ENCODE measurements at regions not wholly inside any gene's neighbourhood (a gene's known extent, or its start where the extent isn't known, plus 50 kb on each side); places are given as distances from the start of the nearest gene placed in this dataset.

- Histone ChIP-seq H4K91ac (replicated peaks; ENCODE audit: insufficient read length, low read length) (no peak overlapping the region), H4K5ac (ENCODE audit: insufficient read length, low read depth, low read length) (no peak overlapping the region), H3K79me1 (ENCODE audit: low read depth, low read length) (no peaks in the 10 kb centered on the region), H3K27ac (ENCODE audit: low read depth, low read length) (no peak overlapping the region), H3K56ac (replicated peaks; ENCODE audit: insufficient read length, low read depth, low read length) (no peak overlapping the region), H3K4me2 (ENCODE audit: insufficient read depth in 1 of 2, low read depth in 2 of 2, low read length in 2 of 2) (no peak overlapping the region), H3K4me3 (ENCODE audit: extremely low read depth in 1 of 4, insufficient read depth in 2 of 4, low read depth in 3 of 4, low read length in 4 of 4) (no peak overlapping the region), H3K4ac (replicated peaks; ENCODE audit: insufficient read length, low read depth, low read length) (no peak overlapping the region), H2AK5ac (ENCODE audit: low read depth, low read length) (no peak overlapping the region), H2AFZ (ENCODE audit: low read length) (no peak overlapping the region), H2BK5ac (ENCODE audit: low read depth, low read length) (no peak overlapping the region), H2BK20ac (ENCODE audit: low read length) (no peak overlapping the region), H3K23me2 (ENCODE audit: low read depth, low read length) (no peaks in the 10 kb centered on the region), H2BK120ac (replicated peaks; ENCODE audit: low read depth, low read length) (no peak overlapping the region), H3K27me3 (replicated peaks in 1 of 4; ENCODE audit: control insufficient read depth in 3 of 4, extremely low read depth in 1 of 4, insufficient read depth in 3 of 4, low read length in 3 of 4) (no peaks in the 10 kb centered on the region), H3K79me2 (ENCODE audit: control insufficient read depth in 1 of 2, insufficient read depth in 2 of 2, low read length in 2 of 2) (no peaks in the 10 kb centered on the region), H3K9me3 (ENCODE audit: insufficient read depth in 2 of 2, low read depth in 1 of 2, low read length in 1 of 2) (no peaks in the 10 kb centered on the region), H4K8ac (ENCODE audit: extremely low read depth, insufficient read depth, low read length) (no peak overlapping the region), H2BK12ac (ENCODE audit: low read depth, low read length) (no peak overlapping the region), H2BK15ac (ENCODE audit: low read length) (no peak overlapping the region), H4K20me1 (replicated peaks in 1 of 2; ENCODE audit: control insufficient read depth in 1 of 2, insufficient read depth in 2 of 2, low read length in 2 of 2) (no peaks in the 10 kb centered on the region), H3K14ac (ENCODE audit: insufficient read length) (no peak overlapping the region), H3K23ac (ENCODE audit: insufficient read length) (no peak overlapping the region), H3K36me3 (ENCODE audit: control insufficient read depth in 2 of 4, insufficient read depth in 4 of 4, low read length in 3 of 4) (no peaks in the 10 kb centered on the region), H3K4me1 (replicated peaks in 1 of 4; ENCODE audit: control insufficient read depth in 3 of 4, insufficient read depth in 4 of 4, low read length in 3 of 4) (no peaks in the 10 kb centered on the region), H3K18ac (ENCODE audit: extremely low read depth, low read length) (no peak overlapping the region), H3K9ac (replicated peaks in 1 of 4; ENCODE audit: extremely low read depth in 1 of 4, low read depth in 3 of 4, low read length in 3 of 4) (no peak overlapping the region)
- ChIA-PET CTCF (ENCODE audit: partially characterized antibody) (interaction anchor here (1.0 to 1.5 kb wide), 2 partner anchors 26 to 253 kb away, joined by 3 to 4 read pairs; no protein-coding TSS in a partner anchor), POLR2A (ENCODE audit: partially characterized antibody) (no interaction called here)
- 86% methylated on average over 4 of the region's 4 CpGs; no CpG with 5 or more reads in 1 of the 2 experiments for WGBS, 2 experiments (ENCODE audit: extremely low coverage in 1 of 2, insufficient coverage in 1 of 2, insufficient read length in 1 of 2, insufficient replicate concordance in 2 of 2, low coverage in 1 of 2, low lambda C conversion rate in 2 of 2, missing lambda C conversion rate in 1 of 2)
- no peak for DNase-seq (ENCODE audit: low read depth in 1 of 2, low spot score in 2 of 2)
- no peak for FAIRE-seq
- TF ChIP-seq, protein P1, sequence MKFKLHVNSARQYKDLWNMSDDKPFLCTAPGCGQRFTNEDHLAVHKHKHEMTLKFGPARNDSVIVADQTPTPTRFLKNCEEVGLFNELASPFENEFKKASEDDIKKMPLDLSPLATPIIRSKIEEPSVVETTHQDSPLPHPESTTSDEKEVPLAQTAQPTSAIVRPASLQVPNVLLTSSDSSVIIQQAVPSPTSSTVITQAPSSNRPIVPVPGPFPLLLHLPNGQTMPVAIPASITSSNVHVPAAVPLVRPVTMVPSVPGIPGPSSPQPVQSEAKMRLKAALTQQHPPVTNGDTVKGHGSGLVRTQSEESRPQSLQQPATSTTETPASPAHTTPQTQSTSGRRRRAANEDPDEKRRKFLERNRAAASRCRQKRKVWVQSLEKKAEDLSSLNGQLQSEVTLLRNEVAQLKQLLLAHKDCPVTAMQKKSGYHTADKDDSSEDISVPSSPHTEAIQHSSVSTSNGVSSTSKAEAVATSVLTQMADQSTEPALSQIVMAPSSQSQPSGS (IDR thresholded peaks at IDR 0.05; ENCODE audit: low read length): no peak
- TF ChIP-seq SRF (IDR thresholded peaks at IDR 0.05; ENCODE audit: low read depth, low read length) (no peak), TBP (IDR thresholded peaks at IDR 0.05; ENCODE audit: low read depth, low read length) (no peak), RAD21 (IDR thresholded peaks at IDR 0.05 in 1 of 2, conservative IDR thresholded peaks at IDR 0.05 in 1 of 2; ENCODE audit: low read depth in 2 of 2, low read length in 2 of 2) (no peak), BRCA1 (IDR thresholded peaks at IDR 0.05; ENCODE audit: low read depth, low read length) (no peak), KDM5A (IDR thresholded peaks at IDR 0.05; ENCODE audit: low read length) (no peak), HDAC6 (IDR thresholded peaks at IDR 0.05; ENCODE audit: low read depth, low read length) (no peak), CTBP2 (IDR thresholded peaks at IDR 0.05; ENCODE audit: borderline replicate concordance, insufficient read depth, insufficient read length, low read length) (no peak), FOSL1 (IDR thresholded peaks at IDR 0.05; ENCODE audit: insufficient read depth, low read depth, low read length) (no peak), PHF8 (conservative IDR thresholded peaks at IDR 0.05; ENCODE audit: low read depth, low read length) (no peak), SIN3A (conservative IDR thresholded peaks at IDR 0.05 in 1 of 2, IDR thresholded peaks at IDR 0.05 in 1 of 2; ENCODE audit: low read depth in 1 of 2, low read length in 2 of 2) (no peak)
Measured at GRCh38 chr3:107899990-107900651, 190.7 kb downstream of the CD47 start.
